RWPE2 (cell line): ENCODE measurements at regions not wholly inside any gene's neighbourhood (a gene's known extent, or its start where the extent isn't known, plus 50 kb on each side); places are given as distances from the start of the nearest gene placed in this dataset.

ENCODE experiments used
- ATAC-seq: fragments of 200-7000 bp; cut with Tn5 transposase; 3 replicates; pipeline ENCODE4 v1.9.1; 2021; ENCODE audit warnings: low read depth
- DNase-seq: peaks from one replicate; pipeline ENCODE4 v3.0.0-alpha.2; 2020; ENCODE audit warnings: low spot score
- H3K27ac ChIP-seq: fragments of 450-650 bp; 2 replicates; pipeline ENCODE4 v1.5.1; 2017; ENCODE audit warnings: mild to moderate bottlenecking; ENCODE audit not compliant: poor library complexity, severe bottlenecking
- H3K27me3 ChIP-seq: fragments of 250-450 bp; sonication (Bioruptor Pico); 2 replicates; pipeline ENCODE4 v1.5.1; 2021; ENCODE audit warnings: mild to moderate bottlenecking, moderate library complexity; ENCODE audit not compliant: insufficient read depth, poor library complexity, severe bottlenecking
- H3K36me3 ChIP-seq: fragments of 250-450 bp; sonication (Bioruptor Pico); 2 replicates; pipeline ENCODE4 v1.5.1; 2020; ENCODE audit warnings: low read depth, mild to moderate bottlenecking, moderate library complexity
- H3K4me1 ChIP-seq: fragments of 250-450 bp; sonication (Bioruptor Pico); 2 replicates; pipeline ENCODE4 v1.5.1; 2021; ENCODE audit warnings: mild to moderate bottlenecking, moderate library complexity; ENCODE audit not compliant: insufficient read depth, poor library complexity, severe bottlenecking
- H3K4me3 ChIP-seq: fragments of 250-450 bp; sonication (Bioruptor Pico); 2 replicates; pipeline ENCODE4 v1.5.1; 2021; ENCODE audit warnings: mild to moderate bottlenecking, moderate library complexity; ENCODE audit not compliant: severe bottlenecking
- H3K9me3 ChIP-seq: fragments of 250-450 bp; sonication (Bioruptor Pico); 2 replicates; pipeline ENCODE4 v1.5.1; 2021; ENCODE audit warnings: mild to moderate bottlenecking, moderate library complexity; ENCODE audit not compliant: severe bottlenecking
- TF ChIP-seq, protein P1 (sequence below): fragments of 450-650 bp; IDR thresholded peaks from one replicate; pipeline ENCODE4 v1.5.1; 2017; ENCODE audit warnings: mild to moderate bottlenecking, moderate library complexity; ENCODE audit not compliant: poor library complexity, severe bottlenecking

DNA sequence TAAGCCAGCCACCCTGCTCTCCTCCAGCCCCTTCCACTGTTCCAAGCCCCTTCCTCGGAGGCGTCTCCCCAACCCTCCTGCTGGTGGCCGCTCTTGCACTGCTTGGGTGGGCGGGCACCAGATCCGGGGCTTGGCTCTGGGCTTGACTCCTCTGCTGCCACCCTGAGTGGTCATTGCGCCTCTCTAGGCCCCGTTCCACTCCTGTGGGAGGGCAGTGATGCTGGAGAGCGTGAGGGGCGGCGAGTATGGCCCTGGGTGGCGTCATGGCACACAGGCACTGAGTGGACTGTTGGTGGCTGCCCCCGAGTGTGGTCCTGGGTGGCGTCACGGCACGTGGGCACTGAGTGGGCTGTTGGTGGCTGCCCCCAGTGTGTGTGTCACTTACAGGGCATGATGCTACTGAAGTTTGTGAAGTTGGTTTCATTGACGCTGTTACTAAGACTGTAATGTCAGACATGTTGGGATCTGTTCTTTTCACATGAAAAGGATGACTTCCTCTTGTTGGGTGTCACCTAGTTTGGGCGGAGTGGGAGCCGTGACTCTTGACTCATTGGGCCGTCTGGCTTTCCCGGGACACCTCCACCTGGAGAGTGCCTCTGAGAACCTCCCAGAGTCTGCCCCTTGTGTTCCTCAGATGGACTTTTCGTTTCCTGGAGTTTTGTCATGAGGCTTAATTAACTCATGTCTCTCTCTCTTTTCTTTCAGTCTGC is 55.9 kb upstream of the HGFAC start:
- Histone ChIP-seq H3K27ac (peak overlapping the region; percentile 97), H3K36me3 (peaks cover 3% of the 10 kb centered on the region; the same call in 1 of the 2 replicates), H3K9me3 (no peaks in the 10 kb centered on the region), H3K4me3 (peak overlapping the region; percentile 25), H3K27me3 (no peaks in the 10 kb centered on the region), H3K4me1 (peaks cover 19% of the 10 kb centered on the region)
- DNase-seq (peak; percentile 79), ATAC-seq (peak; percentile 29)
- TF ChIP-seq, protein P1, sequence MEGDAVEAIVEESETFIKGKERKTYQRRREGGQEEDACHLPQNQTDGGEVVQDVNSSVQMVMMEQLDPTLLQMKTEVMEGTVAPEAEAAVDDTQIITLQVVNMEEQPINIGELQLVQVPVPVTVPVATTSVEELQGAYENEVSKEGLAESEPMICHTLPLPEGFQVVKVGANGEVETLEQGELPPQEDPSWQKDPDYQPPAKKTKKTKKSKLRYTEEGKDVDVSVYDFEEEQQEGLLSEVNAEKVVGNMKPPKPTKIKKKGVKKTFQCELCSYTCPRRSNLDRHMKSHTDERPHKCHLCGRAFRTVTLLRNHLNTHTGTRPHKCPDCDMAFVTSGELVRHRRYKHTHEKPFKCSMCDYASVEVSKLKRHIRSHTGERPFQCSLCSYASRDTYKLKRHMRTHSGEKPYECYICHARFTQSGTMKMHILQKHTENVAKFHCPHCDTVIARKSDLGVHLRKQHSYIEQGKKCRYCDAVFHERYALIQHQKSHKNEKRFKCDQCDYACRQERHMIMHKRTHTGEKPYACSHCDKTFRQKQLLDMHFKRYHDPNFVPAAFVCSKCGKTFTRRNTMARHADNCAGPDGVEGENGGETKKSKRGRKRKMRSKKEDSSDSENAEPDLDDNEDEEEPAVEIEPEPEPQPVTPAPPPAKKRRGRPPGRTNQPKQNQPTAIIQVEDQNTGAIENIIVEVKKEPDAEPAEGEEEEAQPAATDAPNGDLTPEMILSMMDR, result no peak

GRCh38 chr4:3386526-3386925 is 55.2 kb upstream of the HGFAC start:
- H3K9me3 ChIP-seq, result no peaks in the 10 kb centered on the region
- peak overlapping the region; percentile 97 for H3K27ac ChIP-seq
- H3K4me1 ChIP-seq, result peaks cover 19% of the 10 kb centered on the region
- no peak for ATAC-seq
- peak overlapping the region; percentile 25 for H3K4me3 ChIP-seq
- peak; percentile 62 for DNase-seq
- H3K27me3 ChIP-seq, result no peaks in the 10 kb centered on the region
- H3K36me3 ChIP-seq, result peaks cover 6% of the 10 kb centered on the region; the same call in 1 of the 2 replicates
- TF ChIP-seq, protein P1, result no peak

DNA sequence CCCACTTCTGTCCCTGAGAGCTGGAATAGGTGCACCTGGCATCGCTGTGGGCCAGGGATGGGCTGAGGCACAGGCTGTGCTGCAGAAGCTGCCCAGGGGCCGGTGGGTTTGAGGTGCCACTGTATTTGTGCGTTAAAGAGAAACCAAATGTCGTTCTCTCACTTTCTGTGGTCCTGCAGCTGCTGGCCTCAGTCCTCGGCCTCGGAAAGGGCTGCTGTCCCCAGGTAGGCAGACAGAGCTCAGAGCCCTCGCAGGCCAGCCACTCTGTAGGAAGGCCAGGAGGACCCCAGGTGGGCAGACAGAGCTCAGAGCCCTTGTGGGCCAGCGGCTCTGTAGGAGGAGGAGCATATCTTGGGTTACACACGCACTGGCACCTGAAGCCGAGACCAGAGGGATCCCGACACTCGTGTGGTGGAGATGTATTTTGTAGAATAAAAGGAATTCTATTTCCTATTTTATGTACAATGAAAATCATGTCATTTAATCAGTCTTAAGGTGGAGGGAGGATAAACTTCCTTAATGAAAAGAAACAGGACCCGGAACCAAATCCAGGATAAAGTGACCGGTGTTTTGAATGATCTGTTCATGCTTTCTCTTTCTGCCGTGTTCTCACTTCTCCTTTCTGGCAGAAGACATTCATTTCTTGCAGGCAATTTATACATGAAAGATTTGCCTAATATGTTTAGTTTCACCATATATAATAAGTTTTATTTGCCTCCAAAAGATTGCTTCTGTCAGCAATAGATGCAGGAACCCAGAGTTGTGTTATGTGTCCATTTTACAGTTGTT is 54.4 kb upstream of the HGFAC start:
- Histone ChIP-seq H3K27me3 (no peaks in the 10 kb centered on the region), H3K4me1 (peaks cover 19% of the 10 kb centered on the region), H3K9me3 (no peaks in the 10 kb centered on the region), H3K36me3 (peaks cover 6% of the 10 kb centered on the region; the same call in 1 of the 2 replicates), H3K27ac (peak overlapping the region; percentile 97), H3K4me3 (peak overlapping the region; percentile 25)
- DNase-seq (no peak), ATAC-seq (no peak)
- TF ChIP-seq, protein P1, result no peak

DNA sequence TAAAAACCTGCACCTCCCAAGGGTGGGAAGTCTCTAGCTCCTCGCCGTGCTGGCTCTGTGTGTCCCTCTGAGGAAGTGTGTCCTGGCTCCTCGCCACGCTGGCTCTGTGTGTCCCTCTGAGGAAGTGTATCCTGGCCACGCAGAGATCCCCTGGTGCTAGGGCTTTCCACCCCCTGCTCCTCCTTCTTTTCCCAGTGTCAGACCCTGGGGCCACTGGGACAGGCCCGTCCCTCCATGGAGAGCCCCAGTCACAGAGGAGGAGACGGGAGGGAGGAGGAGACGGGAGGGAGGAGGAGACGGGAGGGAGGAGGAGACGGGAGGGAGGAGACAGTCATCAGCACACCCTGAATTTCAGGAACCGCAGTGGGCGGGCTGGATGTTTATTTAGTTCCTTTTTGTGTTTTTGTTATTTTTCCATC is 53.8 kb upstream of the HGFAC start:
- Histone ChIP-seq H3K27ac (peak overlapping the region; percentile 97), H3K4me1 (peaks cover 19% of the 10 kb centered on the region), H3K9me3 (no peaks in the 10 kb centered on the region), H3K36me3 (peaks cover 6% of the 10 kb centered on the region; the same call in 1 of the 2 replicates), H3K4me3 (peak overlapping the region; percentile 25), H3K27me3 (no peaks in the 10 kb centered on the region)
- DNase-seq, result peak; percentile 58
- peak; percentile 41 for ATAC-seq
- TF ChIP-seq, protein P1, result no peak
